ENCODE measurements at regions not wholly inside any gene's neighbourhood (a gene's known extent, or its start where the extent isn't known, plus 50 kb on each side); places are given as distances from the start of the nearest gene placed in this dataset.
A peak's percentile ranks its signal among the peaks of the same experiment; 100 is the strongest.

DNA sequence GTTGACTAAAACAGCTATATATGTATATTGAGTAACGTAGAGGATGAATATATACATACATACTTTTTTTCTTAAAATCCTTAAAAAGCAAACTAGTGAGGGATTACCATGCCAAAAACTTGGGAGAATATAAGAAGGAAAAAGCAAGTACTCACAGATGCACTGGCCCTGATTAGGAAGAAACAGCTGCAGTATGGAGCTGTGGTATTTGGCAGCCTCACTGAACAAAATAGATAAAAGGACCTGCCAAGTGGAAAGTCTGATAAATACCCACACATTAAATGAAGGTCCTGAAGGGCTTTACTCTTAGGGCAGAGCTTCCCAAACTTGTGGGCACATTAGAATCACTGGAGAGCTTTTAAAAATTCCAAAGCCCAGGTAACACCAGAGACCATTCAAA, 80.6 kb downstream of the FEM1C start:
- H3K36me3 ChIP-seq (ENCODE audit: low read depth, low read length) = no peaks in the 10 kb centered on the region
- no peak overlapping the region for H3K27ac ChIP-seq (ENCODE audit: low read length)
- H3K4me3 ChIP-seq (ENCODE audit: low read length) = no peak overlapping the region
- no peaks in the 10 kb centered on the region for H4K20me1 ChIP-seq (ENCODE audit: low read length)
- peaks cover 51% of the 10 kb centered on the region for H3K4me1 ChIP-seq (ENCODE audit: insufficient read depth, low read length)
- TF ChIP-seq, protein P1, sequence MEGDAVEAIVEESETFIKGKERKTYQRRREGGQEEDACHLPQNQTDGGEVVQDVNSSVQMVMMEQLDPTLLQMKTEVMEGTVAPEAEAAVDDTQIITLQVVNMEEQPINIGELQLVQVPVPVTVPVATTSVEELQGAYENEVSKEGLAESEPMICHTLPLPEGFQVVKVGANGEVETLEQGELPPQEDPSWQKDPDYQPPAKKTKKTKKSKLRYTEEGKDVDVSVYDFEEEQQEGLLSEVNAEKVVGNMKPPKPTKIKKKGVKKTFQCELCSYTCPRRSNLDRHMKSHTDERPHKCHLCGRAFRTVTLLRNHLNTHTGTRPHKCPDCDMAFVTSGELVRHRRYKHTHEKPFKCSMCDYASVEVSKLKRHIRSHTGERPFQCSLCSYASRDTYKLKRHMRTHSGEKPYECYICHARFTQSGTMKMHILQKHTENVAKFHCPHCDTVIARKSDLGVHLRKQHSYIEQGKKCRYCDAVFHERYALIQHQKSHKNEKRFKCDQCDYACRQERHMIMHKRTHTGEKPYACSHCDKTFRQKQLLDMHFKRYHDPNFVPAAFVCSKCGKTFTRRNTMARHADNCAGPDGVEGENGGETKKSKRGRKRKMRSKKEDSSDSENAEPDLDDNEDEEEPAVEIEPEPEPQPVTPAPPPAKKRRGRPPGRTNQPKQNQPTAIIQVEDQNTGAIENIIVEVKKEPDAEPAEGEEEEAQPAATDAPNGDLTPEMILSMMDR (conservative IDR thresholded peaks at IDR 0.05; ENCODE audit: low read depth, low read length) = no peak
- no peak for TF ChIP-seq EZH2 (IDR thresholded peaks at IDR 0.05; ENCODE audit: low read length, unreplicated experiment)
- no peak for TF ChIP-seq EZH2phosphoT487 (IDR thresholded peaks at IDR 0.05; ENCODE audit: borderline replicate concordance, low read length)
- DNase-seq (no peak), ATAC-seq (no peak)
- no TSS peak for BruUV-seq (replicated peaks)
- intact Hi-C loops (cut with micrococcal nuclease) = no loop called here
- ChIA-PET CTCF (no interaction called here), POLR2A (ENCODE audit: unreplicated experiment) (no interaction called here)
- no peak overlapping the region for H3K9ac ChIP-seq (ENCODE audit: low read length)
- no peaks in the 10 kb centered on the region for H3K9me3 ChIP-seq (ENCODE audit: low read length)
- no peak overlapping the region for H2AFZ ChIP-seq (ENCODE audit: low read length)
- no peaks in the 10 kb centered on the region for H3K9me2 ChIP-seq (replicated peaks; ENCODE audit: low read length)
- H3K79me2 ChIP-seq (ENCODE audit: low read length) = no peaks in the 10 kb centered on the region
- no peaks in the 10 kb centered on the region for H3K27me3 ChIP-seq (ENCODE audit: low read length)
- peaks cover 20% of the 10 kb centered on the region for H3F3A ChIP-seq (ENCODE audit: low read length, unreplicated experiment)
- H3K4me2 ChIP-seq (ENCODE audit: low read length) = no peak overlapping the region

GRCh38 chr5:115461506-115462290, 82.9 kb downstream of the FEM1C start:
- ATAC-seq = peak; percentile 52
- Histone ChIP-seq H3K79me2 (ENCODE audit: low read length) (no peaks in the 10 kb centered on the region), H2AFZ (ENCODE audit: low read length) (no peak overlapping the region), H3F3A (ENCODE audit: low read length, unreplicated experiment) (peaks cover 20% of the 10 kb centered on the region), H3K4me1 (ENCODE audit: insufficient read depth, low read length) (peaks cover 47% of the 10 kb centered on the region), H3K4me3 (ENCODE audit: low read length) (peak overlapping the region; percentile 40; the same call in 1 of the 2 replicates), H3K27me3 (ENCODE audit: low read length) (no peaks in the 10 kb centered on the region), H3K9me3 (ENCODE audit: low read length) (no peaks in the 10 kb centered on the region), H4K20me1 (ENCODE audit: low read length) (no peaks in the 10 kb centered on the region), H3K27ac (ENCODE audit: low read length) (peak overlapping the region; percentile 99), H3K4me2 (ENCODE audit: low read length) (peak overlapping the region; percentile 78), H3K9ac (ENCODE audit: low read length) (peak overlapping the region; percentile 78), H3K9me2 (replicated peaks; ENCODE audit: low read length) (no peaks in the 10 kb centered on the region), H3K36me3 (ENCODE audit: low read depth, low read length) (no peaks in the 10 kb centered on the region)
- BruUV-seq (replicated peaks) = no TSS peak
- DNase-seq = peak; percentile 87
- POLR2A ChIA-PET (ENCODE audit: unreplicated experiment) = interaction anchor here (0.5 to 0.7 kb wide), 2 partner anchors 83 to 157 kb away, joined by 3 read pairs; partner anchors contain the start of gene FEM1C
- intact Hi-C loops (cut with micrococcal nuclease) = loop anchor here (2.0 kb wide), 4 partner anchors 49 to 151 kb away; no protein-coding TSS in a partner anchor
- CTCF ChIA-PET = interaction anchor here (1.0 kb wide), 1 partner anchor 113 kb away, joined by 3 read pairs; no protein-coding TSS in a partner anchor
- TF ChIP-seq EZH2 (IDR thresholded peaks at IDR 0.05; ENCODE audit: low read length, unreplicated experiment) = no peak
- TF ChIP-seq, protein P1 (conservative IDR thresholded peaks at IDR 0.05; ENCODE audit: low read depth, low read length) = no peak
- no peak for TF ChIP-seq EZH2phosphoT487 (IDR thresholded peaks at IDR 0.05; ENCODE audit: borderline replicate concordance, low read length)

DNA sequence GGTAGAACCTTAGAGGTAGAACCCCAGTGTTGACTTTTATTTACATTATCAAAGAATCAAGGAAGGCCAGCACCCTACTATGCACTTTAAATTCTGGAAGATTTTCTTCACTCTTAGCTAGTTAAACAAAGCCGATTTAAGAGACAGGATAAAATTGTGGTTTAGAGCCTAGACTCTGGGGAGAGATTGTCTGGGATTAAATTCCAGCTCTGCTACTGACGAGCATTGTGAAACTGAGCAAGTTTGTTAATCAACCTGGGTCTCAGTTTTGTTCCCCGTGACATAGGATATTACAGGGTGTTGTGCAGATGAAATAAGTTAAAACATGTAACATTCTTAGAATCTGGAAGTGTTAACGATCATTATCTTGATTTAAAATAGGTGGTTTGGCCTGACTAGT, 83.5 kb downstream of the FEM1C start:
- Histone ChIP-seq H3K9ac (ENCODE audit: low read length) (peak overlapping the region; percentile 78), H3F3A (ENCODE audit: low read length, unreplicated experiment) (peaks cover 20% of the 10 kb centered on the region), H3K27ac (ENCODE audit: low read length) (peak overlapping the region; percentile 99), H3K9me3 (ENCODE audit: low read length) (no peaks in the 10 kb centered on the region), H3K4me2 (ENCODE audit: low read length) (peak overlapping the region; percentile 78), H3K27me3 (ENCODE audit: low read length) (no peaks in the 10 kb centered on the region), H3K36me3 (ENCODE audit: low read depth, low read length) (no peaks in the 10 kb centered on the region), H3K79me2 (ENCODE audit: low read length) (no peaks in the 10 kb centered on the region), H3K4me1 (ENCODE audit: insufficient read depth, low read length) (peaks cover 45% of the 10 kb centered on the region), H3K9me2 (replicated peaks; ENCODE audit: low read length) (no peaks in the 10 kb centered on the region), H3K4me3 (ENCODE audit: low read length) (peak overlapping the region; percentile 40; the same call in 1 of the 2 replicates), H4K20me1 (ENCODE audit: low read length) (no peaks in the 10 kb centered on the region), H2AFZ (ENCODE audit: low read length) (no peak overlapping the region)
- POLR2A ChIA-PET (ENCODE audit: unreplicated experiment) = interaction anchor here (0.5 to 0.7 kb wide), 4 partner anchors 36 to 156 kb away, joined by 3 to 13 read pairs (median 8); no protein-coding TSS in a partner anchor
- CTCF ChIA-PET = interaction anchor here (0.5 to 1.0 kb wide), 2 partner anchors 83 to 112 kb away, joined by 3 read pairs; no protein-coding TSS in a partner anchor
- intact Hi-C loops (cut with micrococcal nuclease) = loop anchor here (2.0 kb wide), 4 partner anchors 50 to 150 kb away; no protein-coding TSS in a partner anchor
- TF ChIP-seq, protein P1 (conservative IDR thresholded peaks at IDR 0.05; ENCODE audit: low read depth, low read length) = no peak
- TF ChIP-seq EZH2 (IDR thresholded peaks at IDR 0.05; ENCODE audit: low read length, unreplicated experiment) = no peak
- no peak for TF ChIP-seq EZH2phosphoT487 (IDR thresholded peaks at IDR 0.05; ENCODE audit: borderline replicate concordance, low read length)
- DNase-seq (no peak), ATAC-seq (no peak)
- no TSS peak for BruUV-seq (replicated peaks)
